CD4-positive, alpha-beta T cell treated with Interleukin-4 for 1 hour (primary cell): ENCODE measurements at regions not wholly inside any gene's neighbourhood (a gene's known extent, or its start where the extent isn't known, plus 50 kb on each side); places are given as distances from the start of the nearest gene placed in this dataset.

Experiments used
- DNase-seq, 2 donors: peaks; one replicate each; pipeline ENCODE4 v3.0.0-alpha.2; 2020 to 2022

DNA sequence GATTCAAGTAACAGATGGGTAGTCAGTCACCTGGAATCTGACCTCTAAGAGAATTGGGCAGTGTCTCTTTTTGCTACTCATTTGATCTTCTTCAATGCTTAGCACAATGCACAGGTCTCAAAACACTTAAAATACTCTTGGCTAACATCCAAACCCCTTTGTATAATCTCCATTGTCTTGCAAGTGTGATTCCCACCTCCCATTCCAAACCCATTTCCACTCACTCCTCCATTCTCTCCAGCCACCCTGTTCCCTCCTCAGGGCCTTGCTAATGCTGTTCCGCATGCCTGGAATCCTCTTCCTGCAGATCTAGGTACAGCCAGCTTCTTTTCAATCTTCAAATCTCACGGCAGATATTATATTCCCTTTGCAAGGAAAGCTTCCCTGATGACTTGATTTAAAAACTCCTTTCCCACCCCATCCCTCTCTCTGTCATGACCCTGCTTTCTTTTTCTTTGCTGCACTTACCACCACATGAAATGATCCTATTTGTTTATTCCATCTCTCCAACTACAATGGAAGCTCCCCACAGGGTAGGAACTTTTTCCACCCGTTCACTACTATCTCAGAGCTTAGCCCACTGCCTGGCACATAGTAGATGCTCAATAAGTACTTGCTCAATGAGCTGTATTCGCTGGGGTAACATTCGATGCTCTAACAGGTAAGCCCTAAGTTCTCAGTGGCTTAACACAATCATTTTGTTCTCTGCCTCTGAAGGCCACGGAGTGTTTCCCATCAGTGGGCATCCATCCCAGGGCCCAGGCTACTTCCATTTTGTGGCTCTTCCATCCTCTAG, 121.7 kb downstream of the MN1 start:
- DNase-seq = no peak

DNA sequence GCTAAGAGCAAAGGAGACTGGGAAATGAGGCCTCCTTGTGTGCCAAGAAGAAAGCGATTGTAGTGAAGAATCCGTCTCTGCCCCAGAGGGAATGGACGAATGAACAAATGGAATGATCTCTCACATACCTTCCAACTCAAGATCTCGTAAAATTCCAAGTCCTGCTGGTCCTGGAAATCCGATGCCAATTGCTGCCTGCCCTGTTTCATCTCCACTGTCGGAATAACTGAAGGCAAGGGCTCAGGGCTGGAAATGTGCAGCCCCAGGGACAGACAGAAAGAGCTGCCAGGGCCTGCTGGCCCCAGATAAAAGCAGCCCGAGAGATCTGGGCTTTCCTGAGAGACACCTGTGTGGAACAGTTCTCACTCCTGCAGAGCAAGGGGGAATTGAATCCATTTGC, 120.9 kb downstream of the MN1 start:
- DNase-seq = no peak

DNA sequence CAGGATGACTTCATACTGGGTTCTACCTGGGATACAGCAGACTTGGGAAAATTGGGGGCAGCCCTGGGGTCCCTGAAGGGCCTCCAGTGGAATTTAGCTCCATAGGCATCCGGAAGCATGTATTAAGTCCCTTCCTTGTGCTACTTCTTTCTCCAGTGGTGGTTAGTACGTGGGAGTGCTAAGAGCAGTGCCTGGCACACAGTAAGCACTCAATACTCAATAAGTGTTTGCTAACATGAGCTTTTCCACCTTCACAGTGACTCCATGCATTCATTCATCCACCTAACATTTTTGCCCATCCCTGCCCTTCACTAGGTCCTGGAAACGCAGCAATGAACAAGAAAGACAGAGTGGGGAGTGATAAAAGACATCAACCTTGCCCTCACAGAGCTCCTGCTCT, 120.5 kb downstream of the MN1 start:
- no peak for DNase-seq

DNA sequence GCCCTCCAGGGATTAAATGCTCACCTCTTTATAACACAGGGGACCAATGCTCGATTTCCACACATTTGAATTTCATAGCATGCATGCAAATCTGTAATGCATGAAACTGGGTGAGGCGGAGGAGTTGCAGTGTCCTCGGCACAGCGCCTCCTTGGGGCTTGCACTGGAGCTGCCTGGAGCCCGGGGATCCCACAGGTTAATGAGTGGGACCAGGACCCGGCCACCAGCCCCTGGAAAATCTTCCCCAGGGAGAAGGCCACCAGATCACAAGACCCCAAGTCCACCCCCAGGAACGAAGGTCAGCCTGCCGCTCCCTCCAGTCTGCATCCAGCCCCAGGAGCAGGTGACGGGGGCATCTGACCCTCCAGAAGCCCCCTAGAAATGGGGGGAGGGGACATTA, 119.1 kb downstream of the MN1 start:
- no peak for DNase-seq

DNA sequence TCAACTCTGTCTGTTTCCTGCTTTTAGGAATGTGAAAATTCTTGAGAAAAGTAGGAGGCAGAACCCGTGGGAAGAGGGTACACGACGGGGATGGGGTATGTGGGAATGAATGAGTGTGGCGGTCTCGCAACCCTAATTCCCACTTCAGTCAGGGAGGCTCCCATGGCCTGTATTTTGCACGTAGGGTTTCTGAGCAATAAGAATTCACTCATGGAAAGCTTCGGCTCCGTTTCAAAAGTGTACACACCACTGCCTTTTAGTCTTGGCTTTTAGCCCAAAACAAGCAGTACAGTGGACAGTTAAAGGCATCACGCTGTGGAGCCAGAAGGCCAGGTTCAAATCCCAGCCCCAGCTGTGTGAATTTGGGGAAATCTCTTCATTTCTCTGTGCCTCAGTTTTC, 116.7 kb downstream of the MN1 start:
- no peak for DNase-seq

DNA sequence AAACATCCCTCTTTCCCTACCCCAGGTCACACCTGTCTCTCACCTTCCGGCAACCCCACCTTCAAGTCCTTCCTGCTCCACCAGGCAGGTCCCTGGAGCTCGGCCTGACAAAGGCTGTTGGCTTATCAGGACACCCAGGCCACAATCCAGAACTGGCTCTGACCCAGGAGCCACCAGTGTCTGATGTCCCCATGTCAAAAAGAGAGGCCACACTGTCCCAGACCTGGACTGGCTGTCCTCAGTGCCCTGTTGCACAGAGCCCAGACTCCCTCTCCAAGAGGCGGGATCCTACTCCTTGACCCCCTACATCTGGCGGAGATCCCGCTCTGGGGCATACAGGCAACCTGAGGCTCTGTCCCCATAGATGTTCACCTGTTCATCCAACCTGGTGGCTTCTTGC, 116.0 kb downstream of the MN1 start:
- no peak for DNase-seq

DNA sequence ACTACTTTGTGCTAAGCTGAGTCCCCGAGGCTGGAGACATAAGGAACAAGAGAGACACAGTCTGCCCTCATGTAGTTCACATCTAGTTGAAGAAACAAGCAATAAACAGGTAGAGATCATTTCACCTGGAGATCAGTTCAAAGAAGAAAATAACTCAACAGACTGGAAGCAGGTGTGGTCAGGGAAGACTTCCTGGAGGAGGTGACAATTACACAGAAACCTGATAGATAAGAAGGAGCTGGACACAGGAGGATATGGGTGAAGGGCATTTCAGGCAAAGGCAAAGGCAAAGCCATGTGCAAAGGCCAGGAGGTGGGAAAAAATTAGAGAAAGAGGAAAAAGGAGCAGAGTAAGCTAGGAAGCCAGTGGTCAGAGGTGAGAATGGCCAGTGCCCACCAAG, 115.6 kb downstream of the MN1 start:
- no peak for DNase-seq

DNA sequence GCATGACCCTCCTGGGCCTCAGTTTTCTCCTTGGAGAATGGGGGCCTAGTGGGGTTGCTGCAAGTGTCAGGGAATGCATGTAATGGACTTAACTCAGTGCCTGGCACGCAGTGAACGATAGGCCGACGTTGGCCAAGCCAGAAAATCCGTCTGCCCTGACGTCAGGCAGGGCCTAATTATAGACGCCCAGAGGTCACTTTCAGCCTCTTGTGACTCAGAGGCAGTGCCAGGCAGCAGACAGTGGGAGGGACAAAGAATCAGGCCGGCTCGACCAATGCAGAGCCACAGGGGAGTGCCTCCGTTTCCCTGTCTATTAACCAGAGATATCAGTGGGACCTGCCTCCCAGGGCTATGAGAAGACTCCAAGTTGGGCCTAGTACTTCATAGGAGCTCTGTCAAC, 115.0 kb downstream of the MN1 start:
- no peak for DNase-seq

DNA sequence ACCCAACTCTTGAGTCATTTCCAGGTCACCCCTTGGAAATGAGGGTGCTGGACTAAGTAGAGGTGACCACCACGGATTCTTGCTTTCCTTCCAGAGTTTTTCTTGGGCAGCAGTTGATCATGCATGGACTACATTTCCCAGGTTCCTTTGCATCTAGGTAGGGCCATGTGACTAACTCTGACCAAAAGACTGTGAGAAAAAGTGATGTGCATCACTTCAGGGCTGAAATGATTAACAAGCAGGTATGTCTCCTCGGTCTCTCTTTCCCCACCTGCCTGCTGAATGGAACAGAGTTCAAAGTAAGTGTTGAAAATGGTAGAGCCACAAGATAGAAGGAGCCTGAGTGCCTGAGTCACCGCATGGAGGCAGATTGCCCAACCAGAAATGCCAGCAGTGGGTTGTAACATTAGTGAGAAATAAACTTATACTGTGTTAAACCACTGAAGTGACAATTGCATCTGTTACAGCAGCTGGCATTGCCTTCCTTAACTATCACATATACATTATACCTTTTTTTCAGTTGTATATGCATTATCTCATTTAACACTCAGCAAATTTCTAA, 113.5 kb downstream of the MN1 start:
- DNase-seq = no peak

DNA sequence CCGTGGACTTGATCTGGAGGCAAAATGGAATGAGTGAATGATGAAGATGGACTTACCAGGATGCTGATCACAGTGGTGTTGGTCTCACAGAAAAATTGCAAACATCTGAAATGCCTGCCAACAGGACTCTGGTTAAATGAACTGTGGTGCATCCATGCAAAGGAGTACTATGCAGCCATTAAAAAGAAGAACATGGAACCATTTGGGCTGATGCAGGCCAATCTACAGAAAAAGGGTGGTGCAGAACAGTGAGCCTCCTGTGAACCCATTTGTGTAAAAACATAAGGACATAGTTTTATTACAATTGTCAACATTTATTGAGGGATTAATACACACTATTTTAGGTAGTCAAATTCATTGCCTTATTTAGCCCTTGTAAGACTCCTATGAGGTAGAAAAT, 111.9 kb downstream of the MN1 start:
- DNase-seq = no peak

DNA sequence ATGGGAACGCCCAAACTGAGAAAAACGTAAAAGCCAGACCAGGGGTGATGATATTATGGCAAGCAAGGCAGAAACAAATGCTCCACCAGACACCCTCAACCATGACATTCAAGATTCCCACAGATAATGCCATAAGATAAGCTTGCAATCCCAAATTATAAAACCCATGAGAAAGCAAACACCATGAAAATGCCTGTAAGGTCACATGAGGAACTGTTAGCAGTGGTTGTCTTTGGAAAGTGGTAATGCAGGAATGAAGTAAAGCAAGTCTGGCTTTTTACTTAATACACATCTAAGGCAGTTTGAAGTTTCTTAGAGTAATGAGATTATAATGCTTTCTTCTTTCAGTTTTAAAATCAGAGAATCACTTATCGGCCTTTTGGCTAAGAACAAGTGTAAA, 111.0 kb downstream of the MN1 start:
- DNase-seq = no peak

DNA sequence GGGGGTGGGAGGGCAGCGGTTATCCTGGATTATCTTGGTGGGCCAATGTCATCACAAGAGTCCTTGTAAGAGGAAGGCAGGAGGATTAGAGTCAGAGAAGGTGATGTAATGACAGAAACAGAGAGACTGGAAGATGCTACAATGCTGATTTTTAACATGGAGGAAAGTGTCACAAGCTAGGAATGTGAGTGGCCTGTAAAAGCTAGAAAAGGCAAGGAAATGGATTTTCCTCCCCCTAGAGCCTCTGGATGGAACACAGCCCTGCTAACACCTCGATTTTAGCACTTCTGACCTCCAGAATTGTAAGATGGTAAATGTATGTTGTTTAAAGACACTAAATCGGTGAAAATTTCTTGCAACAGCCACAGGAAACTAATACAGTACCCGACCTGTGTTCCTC, 109.3 kb downstream of the MN1 start:
- no peak for DNase-seq

DNA sequence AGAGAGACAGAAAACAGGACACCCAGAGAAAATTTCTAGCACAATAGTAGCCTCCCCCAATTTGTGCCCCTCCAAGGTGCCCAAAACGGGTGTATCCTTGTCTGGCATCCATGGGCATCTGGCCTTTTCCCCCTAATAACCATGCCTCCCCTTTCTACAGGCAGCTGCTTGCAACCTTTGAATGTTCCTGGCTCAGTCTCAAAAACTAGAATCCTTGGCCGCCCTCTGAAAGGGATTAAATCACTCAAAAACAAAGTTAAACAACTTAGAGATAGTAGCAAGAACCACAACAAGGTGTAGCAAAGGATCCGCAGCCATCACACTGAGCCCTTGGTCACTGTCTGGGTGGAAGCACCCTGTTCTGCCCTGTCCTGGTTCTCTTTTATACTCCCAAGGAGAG, 105.6 kb downstream of the MN1 start:
- no peak for DNase-seq

DNA sequence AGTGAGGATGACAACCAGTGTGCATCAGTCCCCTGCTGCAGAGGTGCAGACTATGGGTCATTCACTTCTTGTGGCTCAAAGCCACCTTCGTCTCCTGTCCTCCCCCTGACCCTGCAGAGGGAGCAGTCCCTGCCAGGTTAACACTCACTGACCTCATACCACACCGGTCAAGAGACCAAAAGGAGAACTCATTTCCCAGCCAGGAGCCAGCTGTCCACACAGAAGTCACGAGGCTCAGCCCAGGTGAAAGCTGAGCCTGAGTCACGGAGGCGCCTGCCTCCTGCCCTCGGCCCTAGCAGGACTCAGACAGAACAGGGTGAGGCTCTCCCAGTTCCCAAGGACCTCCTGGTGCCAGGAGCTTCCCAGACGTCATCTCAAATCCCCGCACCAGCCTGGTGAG, 103.7 kb downstream of the MN1 start:
- no peak for DNase-seq
